ENCODE measurements at regions not wholly inside any gene's neighbourhood (a gene's known extent, or its start where the extent isn't known, plus 50 kb on each side); places are given as distances from the start of the nearest gene placed in this dataset.

- no peak for DNase-seq
- WGBS, 5 donors, result 78 to 93% (median 81%) methylated on average over 3 of the region's 3 CpGs
- no peaks in the 10 kb centered on the region for H3K27me3 ChIP-seq (replicated peaks in 1 of 7)
- H3K4me3 ChIP-seq, result no peak overlapping the region
- peaks cover 0 to 4% (median 0%) of the 10 kb centered on the region in 8 donors for H3K9me3 ChIP-seq
- no peaks in the 10 kb centered on the region for H3K36me3 ChIP-seq
- no peak overlapping the region for H3K27ac ChIP-seq
- no peaks in the 10 kb centered on the region for H3K4me1 ChIP-seq
- intact Hi-C loops (cut with DNase I; ENCODE audit: low total_unique reads), result no loop called here
- TF ChIP-seq CTCF (IDR thresholded peaks at IDR 0.05 in 8 of 11, conservative IDR thresholded peaks at IDR 0.05 in 3 of 11) (no peak), POLR2A (IDR thresholded peaks at IDR 0.05) (no peak), POLR2AphosphoS5 (IDR thresholded peaks at IDR 0.05) (no peak)
Observed at GRCh38 chr22:34324763-34325162, 404.5 kb upstream of the LARGE1 start.

- Histone ChIP-seq H3K27me3 (replicated peaks in 1 of 7) (no peaks in the 10 kb centered on the region), H3K9me3 (peaks cover 0 to 4% (median 0%) of the 10 kb centered on the region in 8 donors), H3K4me1 (no peaks in the 10 kb centered on the region), H3K4me3 (no peak overlapping the region), H3K36me3 (no peaks in the 10 kb centered on the region), H3K27ac (no peak overlapping the region)
- TF ChIP-seq POLR2AphosphoS5 (IDR thresholded peaks at IDR 0.05) (no peak), CTCF (IDR thresholded peaks at IDR 0.05 in 8 of 11, conservative IDR thresholded peaks at IDR 0.05 in 3 of 11) (no peak), POLR2A (IDR thresholded peaks at IDR 0.05) (no peak)
- DNase-seq, result no peak
- intact Hi-C loops (cut with DNase I; ENCODE audit: low total_unique reads), result no loop called here
Observed at GRCh38 chr22:34326901-34327300, 406.6 kb upstream of the LARGE1 start.

GRCh38 chr22:34330432-34330831 is 410.2 kb upstream of the LARGE1 start:
- no peak for TF ChIP-seq POLR2AphosphoS5 (IDR thresholded peaks at IDR 0.05)
- TF ChIP-seq CTCF (IDR thresholded peaks at IDR 0.05 in 8 of 11, conservative IDR thresholded peaks at IDR 0.05 in 3 of 11), result no peak
- WGBS, 5 donors, result 73 to 91% (median 81%) methylated on average over 4 of the region's 4 CpGs

GRCh38 chr22:34333285-34333684 is 413.0 kb upstream of the LARGE1 start:
- H3K4me1 ChIP-seq, result no peaks in the 10 kb centered on the region
- peaks cover 0 to 43% (median 29%) of the 10 kb centered on the region in 8 donors for H3K9me3 ChIP-seq
- no peak for DNase-seq
- intact Hi-C loops (cut with DNase I; ENCODE audit: low total_unique reads), result no loop called here
- H3K36me3 ChIP-seq, result no peaks in the 10 kb centered on the region
- peaks cover 0 to 5% (median 0%) of the 10 kb centered on the region in 7 donors for H3K27me3 ChIP-seq (replicated peaks in 1 of 7)
- WGBS, 5 donors, result 76 to 90% (median 82%) methylated on average over 4 of the region's 4 CpGs
- TF ChIP-seq POLR2A (IDR thresholded peaks at IDR 0.05), result no peak
- no peak for TF ChIP-seq POLR2AphosphoS5 (IDR thresholded peaks at IDR 0.05)
- no peak for TF ChIP-seq CTCF (IDR thresholded peaks at IDR 0.05 in 8 of 11, conservative IDR thresholded peaks at IDR 0.05 in 3 of 11)
- H3K27ac ChIP-seq, result no peak overlapping the region
- no peak overlapping the region for H3K4me3 ChIP-seq

More at GRCh38 chr22:34330432-34330831, 410.2 kb upstream of the LARGE1 start:
- intact Hi-C loops (cut with DNase I; ENCODE audit: low total_unique reads), result no loop called here
- H3K4me3 ChIP-seq, result no peak overlapping the region
- H3K4me1 ChIP-seq, result no peaks in the 10 kb centered on the region
- no peak overlapping the region for H3K27ac ChIP-seq
- no peak for DNase-seq
- peaks cover 0 to 28% (median 19%) of the 10 kb centered on the region in 8 donors for H3K9me3 ChIP-seq
- peaks cover 0 to 5% (median 0%) of the 10 kb centered on the region in 7 donors for H3K27me3 ChIP-seq (replicated peaks in 1 of 7)
- H3K36me3 ChIP-seq, result no peaks in the 10 kb centered on the region

All from spleen (tissue), 11 donors.